ENCODE measurements at regions not wholly inside any gene's neighbourhood (a gene's known extent, or its start where the extent isn't known, plus 50 kb on each side); places are given as distances from the start of the nearest gene placed in this dataset.
"Not testable (repeated sequence)": the region's sequence is repeated elsewhere in the genome, so short reads cannot be mapped to it uniquely, and the experiment has no call there.

- not testable (repeated sequence) for TF ChIP-seq CTCF, POLR2A (IDR thresholded peaks at IDR 0.05)
Measured at GRCh38 chr16:33583702-33584101, 124.3 kb downstream of the TP53TG3F start.

All from vagina (tissue), 2 donors.